GM23338 (cell line): ENCODE measurements at regions not wholly inside any gene's neighbourhood (a gene's known extent, or its start where the extent isn't known, plus 50 kb on each side); places are given as distances from the start of the nearest gene placed in this dataset.

Experiments used
- CTCF ChIP-seq, 2 experiments: fragments of 200-600 bp in 1 of 2; sonication (generic) in 1 of 2; conservative IDR thresholded peaks; 2 replicates each; pipeline versions ENCODE4 v1.5.1 to v1.6.1; 2016 to 2017; ENCODE audit warnings: antibody characterized with exemption in 2 of 2, low read depth in 2 of 2, mild to moderate bottlenecking in 2 of 2, moderate library complexity in 1 of 2
- EZH2phosphoT487 ChIP-seq: fragments of 200-600 bp; sonication (generic); IDR thresholded peaks from one replicate; pipeline ENCODE4 v1.8.1; 2018; ENCODE audit warnings: antibody characterized with exemption; ENCODE audit not compliant: unreplicated experiment
- JUNB ChIP-seq: IDR thresholded peaks from one replicate; pipeline ENCODE4 v1.6.1; 2016; ENCODE audit warnings: antibody characterized with exemption; ENCODE audit not compliant: unreplicated experiment
- POLR2AphosphoS5 ChIP-seq: IDR thresholded peaks from 2 replicates; pipeline ENCODE4 v1.6.1; 2016; ENCODE audit warnings: antibody characterized with exemption, low read depth
- REST ChIP-seq: IDR thresholded peaks from one replicate; pipeline ENCODE4 v1.6.1; 2018; ENCODE audit warnings: antibody characterized with exemption; ENCODE audit not compliant: unreplicated experiment

GRCh38 chr12:76173756-76174155, 89.3 kb upstream of the NAP1L1 start:
- TF ChIP-seq CTCF (conservative IDR thresholded peaks at IDR 0.05; ENCODE audit: low read depth in 2 of 2) = no peak
- TF ChIP-seq POLR2AphosphoS5 = no peak
- no peak for TF ChIP-seq REST
- no peak for TF ChIP-seq EZH2phosphoT487
- TF ChIP-seq JUNB = no peak
